ENCODE measurements at regions not wholly inside any gene's neighbourhood (a gene's known extent, or its start where the extent isn't known, plus 50 kb on each side); places are given as distances from the start of the nearest gene placed in this dataset.

DNA sequence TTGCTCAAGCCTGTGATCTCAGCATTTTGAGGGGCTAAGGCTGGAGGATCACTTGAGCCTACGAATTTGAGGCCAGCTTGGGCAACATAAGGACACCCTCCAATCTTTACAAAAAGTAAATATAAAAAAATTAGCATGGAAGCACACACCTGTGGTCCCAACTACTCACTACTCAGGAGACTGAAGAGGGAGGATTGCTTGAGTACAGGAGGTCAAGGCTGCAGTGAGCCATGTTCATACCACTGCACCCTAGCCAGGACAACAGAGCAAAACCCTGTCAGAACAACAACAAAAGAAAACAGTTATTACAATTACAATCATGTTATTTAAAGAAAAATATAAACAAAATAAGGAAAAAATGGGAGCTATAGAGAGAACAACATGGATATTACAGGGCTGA is 82.5 kb upstream of the TNFAIP3 start:
- no peak for DNase-seq (ENCODE audit: low read depth in 1 of 2, low spot score in 1 of 2)
- TF ChIP-seq, protein P1, sequence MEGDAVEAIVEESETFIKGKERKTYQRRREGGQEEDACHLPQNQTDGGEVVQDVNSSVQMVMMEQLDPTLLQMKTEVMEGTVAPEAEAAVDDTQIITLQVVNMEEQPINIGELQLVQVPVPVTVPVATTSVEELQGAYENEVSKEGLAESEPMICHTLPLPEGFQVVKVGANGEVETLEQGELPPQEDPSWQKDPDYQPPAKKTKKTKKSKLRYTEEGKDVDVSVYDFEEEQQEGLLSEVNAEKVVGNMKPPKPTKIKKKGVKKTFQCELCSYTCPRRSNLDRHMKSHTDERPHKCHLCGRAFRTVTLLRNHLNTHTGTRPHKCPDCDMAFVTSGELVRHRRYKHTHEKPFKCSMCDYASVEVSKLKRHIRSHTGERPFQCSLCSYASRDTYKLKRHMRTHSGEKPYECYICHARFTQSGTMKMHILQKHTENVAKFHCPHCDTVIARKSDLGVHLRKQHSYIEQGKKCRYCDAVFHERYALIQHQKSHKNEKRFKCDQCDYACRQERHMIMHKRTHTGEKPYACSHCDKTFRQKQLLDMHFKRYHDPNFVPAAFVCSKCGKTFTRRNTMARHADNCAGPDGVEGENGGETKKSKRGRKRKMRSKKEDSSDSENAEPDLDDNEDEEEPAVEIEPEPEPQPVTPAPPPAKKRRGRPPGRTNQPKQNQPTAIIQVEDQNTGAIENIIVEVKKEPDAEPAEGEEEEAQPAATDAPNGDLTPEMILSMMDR (IDR thresholded peaks at IDR 0.05; ENCODE audit: insufficient read depth, low read length): no peak
- no peak for TF ChIP-seq SPI1 (IDR thresholded peaks at IDR 0.05; ENCODE audit: borderline replicate concordance, low read depth)
- TF ChIP-seq, protein P2, sequence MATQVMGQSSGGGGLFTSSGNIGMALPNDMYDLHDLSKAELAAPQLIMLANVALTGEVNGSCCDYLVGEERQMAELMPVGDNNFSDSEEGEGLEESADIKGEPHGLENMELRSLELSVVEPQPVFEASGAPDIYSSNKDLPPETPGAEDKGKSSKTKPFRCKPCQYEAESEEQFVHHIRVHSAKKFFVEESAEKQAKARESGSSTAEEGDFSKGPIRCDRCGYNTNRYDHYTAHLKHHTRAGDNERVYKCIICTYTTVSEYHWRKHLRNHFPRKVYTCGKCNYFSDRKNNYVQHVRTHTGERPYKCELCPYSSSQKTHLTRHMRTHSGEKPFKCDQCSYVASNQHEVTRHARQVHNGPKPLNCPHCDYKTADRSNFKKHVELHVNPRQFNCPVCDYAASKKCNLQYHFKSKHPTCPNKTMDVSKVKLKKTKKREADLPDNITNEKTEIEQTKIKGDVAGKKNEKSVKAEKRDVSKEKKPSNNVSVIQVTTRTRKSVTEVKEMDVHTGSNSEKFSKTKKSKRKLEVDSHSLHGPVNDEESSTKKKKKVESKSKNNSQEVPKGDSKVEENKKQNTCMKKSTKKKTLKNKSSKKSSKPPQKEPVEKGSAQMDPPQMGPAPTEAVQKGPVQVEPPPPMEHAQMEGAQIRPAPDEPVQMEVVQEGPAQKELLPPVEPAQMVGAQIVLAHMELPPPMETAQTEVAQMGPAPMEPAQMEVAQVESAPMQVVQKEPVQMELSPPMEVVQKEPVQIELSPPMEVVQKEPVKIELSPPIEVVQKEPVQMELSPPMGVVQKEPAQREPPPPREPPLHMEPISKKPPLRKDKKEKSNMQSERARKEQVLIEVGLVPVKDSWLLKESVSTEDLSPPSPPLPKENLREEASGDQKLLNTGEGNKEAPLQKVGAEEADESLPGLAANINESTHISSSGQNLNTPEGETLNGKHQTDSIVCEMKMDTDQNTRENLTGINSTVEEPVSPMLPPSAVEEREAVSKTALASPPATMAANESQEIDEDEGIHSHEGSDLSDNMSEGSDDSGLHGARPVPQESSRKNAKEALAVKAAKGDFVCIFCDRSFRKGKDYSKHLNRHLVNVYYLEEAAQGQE (IDR thresholded peaks at IDR 0.05; ENCODE audit: insufficient replicate concordance, low read depth): no peak
- TF ChIP-seq POLR2AphosphoS5 (IDR thresholded peaks at IDR 0.05; ENCODE audit: low read depth): no peak
- no peak for TF ChIP-seq GABPA (IDR thresholded peaks at IDR 0.05; ENCODE audit: low read depth)
- Histone ChIP-seq H3K27me3 (ENCODE audit: insufficient read depth, poor library complexity, severe bottlenecking) (no peaks in the 10 kb centered on the region), H3K27ac (replicated peaks) (no peak overlapping the region), H3K4me3 (replicated peaks; ENCODE audit: insufficient read depth, low read length) (no peak overlapping the region)

DNA sequence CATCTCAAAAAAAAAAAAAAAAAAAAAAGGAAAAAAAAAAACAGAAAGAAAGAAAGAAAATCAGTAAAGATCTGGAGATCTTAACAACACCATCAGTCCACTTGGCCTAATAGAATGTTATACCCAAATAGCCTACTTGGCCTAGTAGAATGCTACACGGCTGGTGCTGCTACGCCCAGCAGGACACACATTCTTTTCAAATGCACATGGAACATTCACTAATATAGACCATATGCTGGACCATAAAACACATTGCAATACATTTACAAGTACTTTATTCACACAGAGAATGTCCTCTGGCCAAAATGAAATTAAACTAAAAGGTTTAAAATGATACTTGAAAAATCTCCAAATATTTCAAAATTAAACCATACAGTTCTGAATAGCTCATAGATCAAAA is 80.0 kb upstream of the TNFAIP3 start:
- no peaks in the 10 kb centered on the region for H3K27me3 ChIP-seq (ENCODE audit: insufficient read depth, poor library complexity, severe bottlenecking)
- TF ChIP-seq GABPA (IDR thresholded peaks at IDR 0.05; ENCODE audit: low read depth): no peak
- TF ChIP-seq POLR2AphosphoS5 (IDR thresholded peaks at IDR 0.05; ENCODE audit: low read depth): no peak
- TF ChIP-seq, protein P2 (IDR thresholded peaks at IDR 0.05; ENCODE audit: insufficient replicate concordance, low read depth): no peak
- no peak for TF ChIP-seq SPI1 (IDR thresholded peaks at IDR 0.05; ENCODE audit: borderline replicate concordance, low read depth)
- TF ChIP-seq, protein P1 (IDR thresholded peaks at IDR 0.05; ENCODE audit: insufficient read depth, low read length): no peak
- no peak overlapping the region for H3K4me3 ChIP-seq (replicated peaks; ENCODE audit: insufficient read depth, low read length)
- no peak overlapping the region for H3K27ac ChIP-seq (replicated peaks)
- DNase-seq (ENCODE audit: low read depth in 1 of 2, low spot score in 1 of 2): no peak

DNA sequence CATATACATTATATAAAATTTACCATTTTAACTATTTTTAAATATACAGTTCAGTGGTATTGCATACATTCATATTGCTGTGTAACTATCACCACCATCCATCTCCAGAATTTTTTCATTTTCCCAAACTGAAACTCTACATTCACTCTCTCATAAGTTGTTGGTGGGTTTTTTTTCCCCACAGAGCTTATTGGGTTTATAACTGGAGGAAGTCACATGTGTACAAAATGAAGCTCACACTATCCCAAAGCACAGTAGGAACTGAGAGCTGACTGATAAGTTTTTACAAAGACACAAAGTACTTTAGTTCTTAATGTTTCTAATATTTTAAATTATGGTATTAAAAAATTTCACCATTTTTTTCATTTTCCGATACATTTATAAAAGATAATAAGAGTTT is 78.8 kb upstream of the TNFAIP3 start:
- no peak for DNase-seq (ENCODE audit: low read depth in 1 of 2, low spot score in 1 of 2)
- no peak overlapping the region for H3K27ac ChIP-seq (replicated peaks)
- no peak for TF ChIP-seq GABPA (IDR thresholded peaks at IDR 0.05; ENCODE audit: low read depth)
- TF ChIP-seq SPI1 (IDR thresholded peaks at IDR 0.05; ENCODE audit: borderline replicate concordance, low read depth): no peak
- TF ChIP-seq, protein P2 (IDR thresholded peaks at IDR 0.05; ENCODE audit: insufficient replicate concordance, low read depth): no peak
- TF ChIP-seq, protein P1 (IDR thresholded peaks at IDR 0.05; ENCODE audit: insufficient read depth, low read length): no peak
- no peak for TF ChIP-seq POLR2AphosphoS5 (IDR thresholded peaks at IDR 0.05; ENCODE audit: low read depth)

More for the DNA sequence above, 78.8 kb upstream of the TNFAIP3 start:
- Histone ChIP-seq H3K27me3 (ENCODE audit: insufficient read depth, poor library complexity, severe bottlenecking) (no peaks in the 10 kb centered on the region), H3K4me3 (replicated peaks; ENCODE audit: insufficient read depth, low read length) (no peak overlapping the region)

Measured in HL-60 (cell line).